Panc1 (cell line): ENCODE measurements at regions not wholly inside any gene's neighbourhood (a gene's known extent, or its start where the extent isn't known, plus 50 kb on each side); places are given as distances from the start of the nearest gene placed in this dataset.

ENCODE experiments used
- ATAC-seq: fragments of 200-7000 bp; cut with Tn5 transposase; 2 replicates; pipeline ENCODE4 v1.9.1; 2020; ENCODE audit warnings: mild to moderate bottlenecking, moderate library complexity
- BruUV-seq: library from RNA; stranded (reverse); fragments of 400-500 nt; replicated peaks from 2 replicates; lab custom pipeline; 2021; lab: Mats Ljungman, UMichigan
- CTCF ChIA-PET: fragments of 300-600 bp; sonication (Branson Sonifier 250); formaldehyde crosslinking; loops from one replicate; lab custom pipeline; 2022; ENCODE audit warnings: antibody characterized with exemption; lab: Charles Lee
- POLR2A ChIA-PET: fragments of 300-600 bp; sonication (Branson Sonifier 250); formaldehyde crosslinking; loops from one replicate; lab custom pipeline; 2022; ENCODE audit warnings: antibody characterized with exemption; lab: Charles Lee
- DNase-seq: peaks from one replicate; pipeline ENCODE4 v3.0.0-alpha.2; 2010; ENCODE audit warnings: low read depth, low spot score
- H3K27ac ChIP-seq: 2 replicates; pipeline ENCODE4 v1.5.1; 2011; ENCODE audit warnings: mild to moderate bottlenecking, low read length, inconsistent platforms
- H3K27me3 ChIP-seq: fragments of 200-500 bp; sonication (Bioruptor generic); 2 replicates; pipeline ENCODE4 v1.6.0; 2014; ENCODE audit warnings: low read length, inconsistent platforms; ENCODE audit not compliant: control insufficient read depth, insufficient read depth
- H3K36me3 ChIP-seq: fragments of 200-500 bp; sonication (Bioruptor generic); 2 replicates; pipeline ENCODE4 v1.5.1; 2014; ENCODE audit warnings: inconsistent platforms, mild to moderate bottlenecking, low read length, moderate library complexity; ENCODE audit not compliant: control insufficient read depth, insufficient read depth
- H3K4me1 ChIP-seq: 2 replicates; pipeline ENCODE4 v1.5.1; 2011; ENCODE audit warnings: inconsistent platforms, mild to moderate bottlenecking, low read length, moderate library complexity; ENCODE audit not compliant: control insufficient read depth, insufficient read depth
- H3K4me3 ChIP-seq, 2 experiments: 2 replicates each; pipeline ENCODE4 v1.5.1; 2011 to 2012; ENCODE audit warnings: low read depth in 2 of 2, low read length in 2 of 2, mild to moderate bottlenecking in 2 of 2, inconsistent platforms in 1 of 2, moderate library complexity in 1 of 2
- H3K9me3 ChIP-seq: fragments of 200-500 bp; sonication (Bioruptor generic); 2 replicates; pipeline ENCODE4 v1.5.1; 2014; ENCODE audit warnings: low read depth, mild to moderate bottlenecking, inconsistent platforms, low read length, moderate library complexity; ENCODE audit not compliant: control insufficient read depth, insufficient read depth
- CTCF ChIP-seq: fragments of 450-650 bp; IDR thresholded peaks from 2 replicates; pipeline ENCODE4 v1.5.1; 2017; ENCODE audit warnings: mild to moderate bottlenecking
- POLR2AphosphoS5 ChIP-seq: IDR thresholded peaks from 2 replicates; pipeline ENCODE4 v1.6.1; 2012; ENCODE audit warnings: mild to moderate bottlenecking, low read depth, low read length, moderate library complexity
- REST ChIP-seq, 2 experiments: IDR thresholded peaks; 2 replicates each; pipeline ENCODE4 v1.6.1; 2011 to 2012; ENCODE audit warnings: low read depth in 2 of 2, control low read depth in 1 of 2, low read length in 1 of 2, mild to moderate bottlenecking in 1 of 2, moderate library complexity in 1 of 2; ENCODE audit not compliant: insufficient read depth in 1 of 2
- SIN3A ChIP-seq: IDR thresholded peaks from 2 replicates; pipeline ENCODE4 v1.6.1; 2012; ENCODE audit warnings: low read depth, mild to moderate bottlenecking, low read length, moderate library complexity, borderline replicate concordance; ENCODE audit not compliant: insufficient read depth
- TCF7L2 ChIP-seq: IDR thresholded peaks from 2 replicates; pipeline ENCODE4 v1.6.1; 2011; ENCODE audit warnings: mild to moderate bottlenecking, low read depth, low read length, inconsistent platforms
- in situ Hi-C: cut with HindIII; loops from 2 replicates; pipeline ENCODE4 v1.10.0; 2016; ENCODE audit warnings: low sequenced_read_pairs, low pct_unique_long_range_greater_than_20kb
- intact Hi-C: fragments of 100-400 bp; cut with micrococcal nuclease; formaldehyde crosslinking; loops from one replicate; pipeline ENCODE4 v1.10.0; 2022; ENCODE audit not compliant: unreplicated experiment

- H3K36me3 ChIP-seq = no peaks in the 10 kb centered on the region
- TF ChIP-seq SIN3A = no peak
- no peak for TF ChIP-seq CTCF
- TF ChIP-seq TCF7L2 = no peak
- BruUV-seq = no TSS peak
- intact Hi-C loops = no loop called here
- no peaks in the 10 kb centered on the region for H3K9me3 ChIP-seq
- ATAC-seq (no peak), DNase-seq (no peak)
- in situ Hi-C loops = no loop called here
- ChIA-PET CTCF (no interaction called here), POLR2A (no interaction called here)
- H3K4me3 ChIP-seq = no peak overlapping the region
- no peak overlapping the region for H3K27ac ChIP-seq
- no peaks in the 10 kb centered on the region for H3K27me3 ChIP-seq
- H3K4me1 ChIP-seq = no peaks in the 10 kb centered on the region
Observed at GRCh38 chr12:54744590-54744989, 96.4 kb upstream of the DCD start.

- intact Hi-C loops (no loop called here), in situ Hi-C loops (no loop called here)
- H3K27me3 ChIP-seq = no peaks in the 10 kb centered on the region
- ATAC-seq = no peak
- no peaks in the 10 kb centered on the region for H3K9me3 ChIP-seq
- BruUV-seq = no TSS peak
- no peaks in the 10 kb centered on the region for H3K36me3 ChIP-seq
- CTCF ChIA-PET = no interaction called here
- DNase-seq = no peak
- POLR2A ChIA-PET = no interaction called here
- TF ChIP-seq SIN3A = no peak
- no peak for TF ChIP-seq REST (IDR thresholded peaks at IDR 0.05; ENCODE audit: insufficient read depth in 1 of 2, low read depth in 2 of 2, low read length in 1 of 2)
- no peak for TF ChIP-seq CTCF
- TF ChIP-seq POLR2AphosphoS5 = no peak
- TF ChIP-seq TCF7L2 = no peak
- H3K27ac ChIP-seq = no peak overlapping the region
- no peak overlapping the region for H3K4me3 ChIP-seq
- no peaks in the 10 kb centered on the region for H3K4me1 ChIP-seq
Observed at GRCh38 chr12:54740882-54741281, 92.7 kb upstream of the DCD start.
